H1 (cell line): ENCODE measurements at regions not wholly inside any gene's neighbourhood (a gene's known extent, or its start where the extent isn't known, plus 50 kb on each side); places are given as distances from the start of the nearest gene placed in this dataset.

Source experiments
- ASH2L ChIP-seq: fragments of 200-600, 300-600 bp; sonication (generic); IDR thresholded peaks from one replicate; pipeline ENCODE4 v1.7.1; 2017; ENCODE audit warnings: low read length
- CTCF ChIP-seq, 3 experiments: IDR thresholded peaks; 1 replicate in 2 of 3; 2 replicates in 1 of 3; pipeline versions ENCODE4 v1.5.1 to v1.6.1; 2011; ENCODE audit warnings: low read length in 3 of 3, mild to moderate bottlenecking in 3 of 3, inconsistent platforms in 2 of 3, low read depth in 1 of 3, moderate library complexity in 1 of 3; ENCODE audit not compliant: insufficient read depth in 1 of 3; ENCODE audit errors: control extremely low read depth in 1 of 3
- E2F6 ChIP-seq: IDR thresholded peaks from 2 replicates; pipeline ENCODE4 v1.6.1; 2012; ENCODE audit warnings: inconsistent platforms
- EZH2 ChIP-seq: fragments of 200-600 bp; sonication (generic); IDR thresholded peaks from 2 replicates; pipeline ENCODE4 v1.7.1; 2012; ENCODE audit warnings: low read depth, mild to moderate bottlenecking, moderate library complexity, low read length, inconsistent platforms; ENCODE audit not compliant: severe bottlenecking
- GABPA ChIP-seq: IDR thresholded peaks from 2 replicates; pipeline ENCODE4 v1.6.1; 2011; ENCODE audit warnings: mild to moderate bottlenecking, low read length, moderate library complexity, borderline replicate concordance; ENCODE audit not compliant: insufficient read depth
- RAD21 ChIP-seq, 2 experiments: IDR thresholded peaks in 1 of 2; conservative IDR thresholded peaks in 1 of 2; 2 replicates each; pipeline ENCODE4 v1.6.1; 2011; ENCODE audit warnings: low read depth in 2 of 2, low read length in 2 of 2, improper control_type of control experiment in 1 of 2, inconsistent platforms in 1 of 2, mild to moderate bottlenecking in 1 of 2, moderate library complexity in 1 of 2
- TAF1 ChIP-seq: IDR thresholded peaks from 2 replicates; pipeline ENCODE4 v1.6.1; 2011; ENCODE audit warnings: mild to moderate bottlenecking, low read depth, low read length
- ZNF274 ChIP-seq: IDR thresholded peaks from 2 replicates; pipeline ENCODE4 v1.7.0; 2012; ENCODE audit warnings: low read length, borderline replicate concordance; ENCODE audit errors: extremely low read depth

- TF ChIP-seq CTCF (IDR thresholded peaks at IDR 0.05; ENCODE audit: control extremely low read depth in 1 of 3, insufficient read depth in 1 of 3, low read depth in 1 of 3, low read length in 3 of 3) (no peak), TAF1 (no peak), GABPA (no peak), RAD21 (IDR thresholded peaks at IDR 0.05 in 1 of 2, conservative IDR thresholded peaks at IDR 0.05 in 1 of 2; ENCODE audit: low read depth in 2 of 2, low read length in 2 of 2) (no peak), ASH2L (no peak), EZH2 (no peak), ZNF274 (no peak), E2F6 (no peak)
These were observed 1487.9 kb downstream of the TBC1D22A start for GRCh38 chr22:48250286-48250895.
